Stimulated activated CD4-positive, alpha-beta T cell treated with anti-CD3 and anti-CD28 coated beads, Interleukin-4, amount 100 ng/mL, for 48 hours (primary cell): ENCODE measurements at regions not wholly inside any gene's neighbourhood (a gene's known extent, or its start where the extent isn't known, plus 50 kb on each side); places are given as distances from the start of the nearest gene placed in this dataset.

Source experiments
- DNase-seq, 2 donors: peaks; one replicate each; pipeline ENCODE4 v3.0.0-alpha.2; 2020; ENCODE audit warnings: low read depth in 2 of 2

- no peak for DNase-seq
Observed at GRCh38 chr15:68871507-68871906, 50.8 kb upstream of the ANP32A start.

- no peak for DNase-seq
Observed at GRCh38 chr15:68874788-68875187, 54.1 kb upstream of the ANP32A start.

GRCh38 chr15:68875377-68876116, 54.8 kb upstream of the SPESP1 start:
- peak; percentile 88 to 93 for DNase-seq

- no peak for DNase-seq
Observed at GRCh38 chr15:68877626-68878025, 52.7 kb upstream of the SPESP1 start.

GRCh38 chr15:68880382-68880781, 49.9 kb upstream of the SPESP1 start:
- no peak for DNase-seq
